ENCODE measurements at regions not wholly inside any gene's neighbourhood (a gene's known extent, or its start where the extent isn't known, plus 50 kb on each side); places are given as distances from the start of the nearest gene placed in this dataset.

- ChIA-PET CTCF (interaction anchor here (0.5 to 11.6 kb wide), 99 partner anchors 8 to 955 kb away, joined by 3 to 767 read pairs (median 5); partner anchors contain the start of genes GPR18, GPR183, TM9SF2 and UBAC2), POLR2A (no interaction called here)
- TF ChIP-seq CTCF (IDR thresholded peaks at IDR 0.05; ENCODE audit: low read depth, low read length): peak; percentile 100
- no peak overlapping the region for H3K4me3 ChIP-seq (ENCODE audit: low read depth, low read length)
- no peaks in the 10 kb centered on the region for H3K9me3 ChIP-seq (ENCODE audit: control insufficient read depth, insufficient read depth, low read length)
- H3K27me3 ChIP-seq (ENCODE audit: control insufficient read depth, insufficient read depth, low read length): peaks cover 18% of the 10 kb centered on the region
- DNase-seq (ENCODE audit: low read depth, low spot score): peak; percentile 72
- H3K27ac ChIP-seq (ENCODE audit: low read depth, low read length): no peak overlapping the region
Observed at GRCh38 chr13:99436686-99437416, 64.4 kb upstream of the TM9SF2 start.

GRCh38 chr13:99439048-99439447, 62.2 kb upstream of the TM9SF2 start:
- Histone ChIP-seq H3K27ac (ENCODE audit: low read depth, low read length) (no peak overlapping the region), H3K9me3 (ENCODE audit: control insufficient read depth, insufficient read depth, low read length) (no peaks in the 10 kb centered on the region), H3K4me3 (ENCODE audit: low read depth, low read length) (no peak overlapping the region), H3K27me3 (ENCODE audit: control insufficient read depth, insufficient read depth, low read length) (peaks cover 18% of the 10 kb centered on the region)
- no peak for DNase-seq (ENCODE audit: low read depth, low spot score)
- ChIA-PET CTCF (interaction anchor here (1.3 to 11.6 kb wide), 6 partner anchors 9 to 264 kb away, joined by 5 to 767 read pairs (median 64); no protein-coding TSS in a partner anchor), POLR2A (no interaction called here)
- TF ChIP-seq CTCF (IDR thresholded peaks at IDR 0.05; ENCODE audit: low read depth, low read length): no peak

- POLR2A ChIA-PET: no interaction called here
- TF ChIP-seq CTCF (IDR thresholded peaks at IDR 0.05; ENCODE audit: low read depth, low read length): no peak
- Histone ChIP-seq H3K4me3 (ENCODE audit: low read depth, low read length) (no peak overlapping the region), H3K9me3 (ENCODE audit: control insufficient read depth, insufficient read depth, low read length) (no peaks in the 10 kb centered on the region), H3K27me3 (ENCODE audit: control insufficient read depth, insufficient read depth, low read length) (peaks cover 18% of the 10 kb centered on the region), H3K27ac (ENCODE audit: low read depth, low read length) (no peak overlapping the region)
- DNase-seq (ENCODE audit: low read depth, low spot score): no peak
- CTCF ChIA-PET: interaction anchor here (1.3 to 11.6 kb wide), 4 partner anchors 28 to 264 kb away, joined by 5 to 767 read pairs (median 41); no protein-coding TSS in a partner anchor
Observed at GRCh38 chr13:99439850-99440604, 61.2 kb upstream of the TM9SF2 start.

- ChIA-PET POLR2A (interaction anchor here (0.6 kb wide), 1 partner anchor 25 kb away, joined by 3 read pairs; no protein-coding TSS in a partner anchor), CTCF (interaction anchor here (0.6 to 11.6 kb wide), 9 partner anchors 8 to 287 kb away, joined by 3 to 767 read pairs (median 3); no protein-coding TSS in a partner anchor)
- DNase-seq (ENCODE audit: low read depth, low spot score): no peak
- no peaks in the 10 kb centered on the region for H3K9me3 ChIP-seq (ENCODE audit: control insufficient read depth, insufficient read depth, low read length)
- no peak overlapping the region for H3K4me3 ChIP-seq (ENCODE audit: low read depth, low read length)
- no peak overlapping the region for H3K27ac ChIP-seq (ENCODE audit: low read depth, low read length)
- H3K27me3 ChIP-seq (ENCODE audit: control insufficient read depth, insufficient read depth, low read length): peaks cover 18% of the 10 kb centered on the region
- peak; percentile 92 for TF ChIP-seq CTCF (IDR thresholded peaks at IDR 0.05; ENCODE audit: low read depth, low read length)
Observed at GRCh38 chr13:99442273-99442895, 58.9 kb upstream of the TM9SF2 start.
